Mesendoderm (in vitro differentiated cells): ENCODE measurements at regions not wholly inside any gene's neighbourhood (a gene's known extent, or its start where the extent isn't known, plus 50 kb on each side); places are given as distances from the start of the nearest gene placed in this dataset.

Experiments
- DNase-seq: peaks from one replicate; pipeline ENCODE4 v3.0.0; 2013
- H2AK5ac ChIP-seq: 2 replicates; pipeline ENCODE4 v1.6.1; 2013; ENCODE audit warnings: low read length, inconsistent platforms
- H2BK120ac ChIP-seq: 2 replicates; pipeline ENCODE4 v1.6.1; 2013; ENCODE audit warnings: low read depth, mild to moderate bottlenecking, low read length, moderate library complexity, mixed read lengths
- H2BK15ac ChIP-seq: replicated peaks from 2 replicates; pipeline ENCODE4 v1.6.1; 2013; ENCODE audit warnings: low read depth, mild to moderate bottlenecking, moderate library complexity
- H2BK5ac ChIP-seq: 2 replicates; pipeline ENCODE4 v1.6.1; 2013; ENCODE audit warnings: low read length, inconsistent platforms
- H3K18ac ChIP-seq: 2 replicates; pipeline ENCODE4 v1.6.1; 2013; ENCODE audit warnings: mild to moderate bottlenecking, low read length, mixed read lengths
- H3K23ac ChIP-seq: one replicate; pipeline ENCODE4 v1.6.1; 2013; ENCODE audit warnings: low read length
- H3K27ac ChIP-seq: 2 replicates; pipeline ENCODE4 v1.5.1; 2013; ENCODE audit warnings: low read depth, mild to moderate bottlenecking, inconsistent platforms, low read length, moderate library complexity
- H3K27me3 ChIP-seq: 2 replicates; pipeline ENCODE4 v1.6.1; 2013; ENCODE audit warnings: low read length, control low read depth, mild to moderate bottlenecking, inconsistent platforms; ENCODE audit not compliant: insufficient read depth, poor library complexity
- H3K36me3 ChIP-seq: 2 replicates; pipeline ENCODE4 v1.6.1; 2013; ENCODE audit warnings: low read length, inconsistent platforms; ENCODE audit not compliant: control insufficient read depth, insufficient read depth
- H3K4ac ChIP-seq: one replicate; pipeline ENCODE4 v1.6.1; 2013; ENCODE audit warnings: low read depth, mild to moderate bottlenecking, low read length, moderate library complexity
- H3K4me1 ChIP-seq: 2 replicates; pipeline ENCODE4 v1.6.1; 2013; ENCODE audit warnings: low read depth, low read length, inconsistent platforms; ENCODE audit not compliant: control insufficient read depth
- H3K4me2 ChIP-seq: 2 replicates; pipeline ENCODE4 v1.6.1; 2013; ENCODE audit warnings: low read length
- H3K4me3 ChIP-seq: 2 replicates; pipeline ENCODE4 v1.5.1; 2013; ENCODE audit warnings: mild to moderate bottlenecking, low read length
- H3K56ac ChIP-seq: one replicate; pipeline ENCODE4 v1.6.1; 2013; ENCODE audit warnings: low read length
- H3K79me1 ChIP-seq: 2 replicates; pipeline ENCODE4 v1.6.1; 2013; ENCODE audit warnings: low read length, inconsistent platforms
- H3K79me2 ChIP-seq: 2 replicates; pipeline ENCODE4 v1.6.1; 2013; ENCODE audit warnings: mild to moderate bottlenecking, low read length; ENCODE audit not compliant: control insufficient read depth, insufficient read depth
- H3K9ac ChIP-seq: 2 replicates; pipeline ENCODE4 v1.6.1; 2013; ENCODE audit warnings: low read length, inconsistent platforms
- H4K5ac ChIP-seq: one replicate; pipeline ENCODE4 v1.6.1; 2013; ENCODE audit warnings: low read length
- H4K8ac ChIP-seq: one replicate; pipeline ENCODE4 v1.6.1; 2013; ENCODE audit warnings: low read depth, mild to moderate bottlenecking, control low read depth, low read length, moderate library complexity
- WGBS: extraction: QIAGEN DNeasy Blood & Tissue Kit; methylation state at CpG from one replicate; pipeline ENCODE4 v1.1.7; 2013; ENCODE audit warnings: low lambda C conversion rate, missing lambda C conversion rate; ENCODE audit not compliant: insufficient coverage; ENCODE audit errors: extremely low coverage; 5-methylcytosine and 5-hydroxymethylcytosine counted together

- no peak overlapping the region for H2AK5ac ChIP-seq
- no peaks in the 10 kb centered on the region for H3K79me1 ChIP-seq
- no peak overlapping the region for H3K23ac ChIP-seq
- no peak overlapping the region for H3K27ac ChIP-seq
- peaks cover 2% of the 10 kb centered on the region for H3K4me1 ChIP-seq
- no peak overlapping the region for H2BK120ac ChIP-seq
- H2BK15ac ChIP-seq: no peak overlapping the region
- no peaks in the 10 kb centered on the region for H3K79me2 ChIP-seq
- H3K27me3 ChIP-seq: no peaks in the 10 kb centered on the region
- no CpG with 5 or more reads among the region's 20 CpGs for WGBS
- no peaks in the 10 kb centered on the region for H3K36me3 ChIP-seq
- H3K4me2 ChIP-seq: peak overlapping the region; percentile 9
- H4K5ac ChIP-seq: no peak overlapping the region
- peak; percentile 82 for DNase-seq
- peak overlapping the region; percentile 40 for H3K4ac ChIP-seq
- no peak overlapping the region for H4K8ac ChIP-seq
- no peak overlapping the region for H2BK5ac ChIP-seq
- no peak overlapping the region for H3K9ac ChIP-seq
- no peak overlapping the region for H3K56ac ChIP-seq
- no peak overlapping the region for H3K18ac ChIP-seq
- H3K4me3 ChIP-seq: no peak overlapping the region
Observed at GRCh38 chr18:73891572-73892421, 255.8 kb downstream of the FBXO15 start.

DNA sequence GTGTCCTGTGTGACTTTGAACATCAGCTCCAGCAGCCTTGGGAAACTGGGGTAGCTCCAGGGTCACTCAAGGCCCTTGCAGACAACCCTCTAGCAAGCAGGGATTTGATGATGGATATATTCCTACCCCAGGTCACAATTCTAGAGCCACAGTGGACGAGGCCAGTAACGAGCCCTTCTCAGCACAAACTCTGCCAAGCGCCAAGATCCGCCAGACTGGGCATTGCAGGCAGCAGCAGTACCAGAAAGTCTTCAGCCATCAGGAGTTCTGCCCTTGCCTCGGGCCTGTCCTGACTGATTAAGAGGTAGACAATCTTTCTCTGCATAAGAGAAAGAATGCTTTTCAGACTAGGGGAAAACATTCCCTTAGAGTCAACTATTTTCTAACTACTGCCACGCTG lies 259.1 kb downstream of the FBXO15 start:
- H3K9ac ChIP-seq: no peak overlapping the region
- H3K18ac ChIP-seq: no peak overlapping the region
- H3K4me1 ChIP-seq: no peaks in the 10 kb centered on the region
- H2BK15ac ChIP-seq: no peak overlapping the region
- H2BK120ac ChIP-seq: no peak overlapping the region
- H4K8ac ChIP-seq: no peak overlapping the region
- no peaks in the 10 kb centered on the region for H3K79me1 ChIP-seq
- H3K4ac ChIP-seq: no peak overlapping the region
- no peak overlapping the region for H3K56ac ChIP-seq
- H4K5ac ChIP-seq: no peak overlapping the region
- H3K23ac ChIP-seq: no peak overlapping the region
- no peaks in the 10 kb centered on the region for H3K79me2 ChIP-seq
- no peak overlapping the region for H2AK5ac ChIP-seq
- no peak overlapping the region for H3K4me3 ChIP-seq
- H3K36me3 ChIP-seq: no peaks in the 10 kb centered on the region
- WGBS: no CpG with 5 or more reads among the region's 6 CpGs
- no peak overlapping the region for H3K4me2 ChIP-seq
- DNase-seq: no peak
- no peaks in the 10 kb centered on the region for H3K27me3 ChIP-seq
- H2BK5ac ChIP-seq: no peak overlapping the region
- H3K27ac ChIP-seq: no peak overlapping the region

- no peaks in the 10 kb centered on the region for H3K36me3 ChIP-seq
- no peak overlapping the region for H2BK15ac ChIP-seq
- DNase-seq: no peak
- H2BK120ac ChIP-seq: no peak overlapping the region
- H2AK5ac ChIP-seq: no peak overlapping the region
- no CpG with 5 or more reads among the region's 3 CpGs for WGBS
- no peak overlapping the region for H3K18ac ChIP-seq
- H3K23ac ChIP-seq: no peak overlapping the region
- no peak overlapping the region for H3K4me2 ChIP-seq
- H3K9ac ChIP-seq: no peak overlapping the region
- no peak overlapping the region for H2BK5ac ChIP-seq
- no peak overlapping the region for H3K27ac ChIP-seq
- no peak overlapping the region for H4K5ac ChIP-seq
- no peak overlapping the region for H3K4ac ChIP-seq
- no peaks in the 10 kb centered on the region for H3K4me1 ChIP-seq
- H3K56ac ChIP-seq: no peak overlapping the region
- no peaks in the 10 kb centered on the region for H3K79me1 ChIP-seq
- no peak overlapping the region for H4K8ac ChIP-seq
- no peaks in the 10 kb centered on the region for H3K27me3 ChIP-seq
- H3K79me2 ChIP-seq: no peaks in the 10 kb centered on the region
- no peak overlapping the region for H3K4me3 ChIP-seq
Observed at GRCh38 chr18:73887801-73888200, 259.8 kb downstream of the FBXO15 start.

DNA sequence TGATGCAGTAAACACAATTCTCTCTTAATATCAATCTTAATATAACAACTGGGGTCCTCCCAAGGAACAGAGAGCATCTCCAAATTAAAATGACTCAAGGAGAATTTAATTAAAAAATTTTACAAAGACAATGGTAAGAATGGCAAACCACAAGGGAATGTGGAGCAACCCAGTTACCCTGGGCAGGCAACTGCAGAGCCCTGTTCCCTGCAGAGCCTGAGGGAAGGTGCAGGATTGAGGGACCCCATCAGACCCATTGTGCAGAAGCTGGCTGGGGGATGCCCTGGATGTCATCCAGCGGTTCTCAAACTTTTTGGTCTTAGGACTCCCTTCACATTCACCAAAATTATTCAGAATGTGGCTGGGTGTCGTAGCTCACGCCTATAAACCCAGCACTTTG lies 262.8 kb downstream of the FBXO15 start:
- H3K4me3 ChIP-seq: no peak overlapping the region
- no peaks in the 10 kb centered on the region for H3K79me1 ChIP-seq
- no peaks in the 10 kb centered on the region for H3K79me2 ChIP-seq
- H3K27ac ChIP-seq: no peak overlapping the region
- H3K4me2 ChIP-seq: no peak overlapping the region
- H2BK5ac ChIP-seq: no peak overlapping the region
- H3K18ac ChIP-seq: no peak overlapping the region
- no peak overlapping the region for H4K8ac ChIP-seq
- H2BK15ac ChIP-seq: no peak overlapping the region
- H3K36me3 ChIP-seq: no peaks in the 10 kb centered on the region
- no peak for DNase-seq
- H2AK5ac ChIP-seq: no peak overlapping the region
- no peak overlapping the region for H4K5ac ChIP-seq
- H3K27me3 ChIP-seq: no peaks in the 10 kb centered on the region
- H2BK120ac ChIP-seq: no peak overlapping the region
- no peak overlapping the region for H3K9ac ChIP-seq
- no CpG with 5 or more reads among the region's 3 CpGs for WGBS
- no peak overlapping the region for H3K56ac ChIP-seq
- no peak overlapping the region for H3K23ac ChIP-seq
- H3K4ac ChIP-seq: no peak overlapping the region
- no peaks in the 10 kb centered on the region for H3K4me1 ChIP-seq

DNA sequence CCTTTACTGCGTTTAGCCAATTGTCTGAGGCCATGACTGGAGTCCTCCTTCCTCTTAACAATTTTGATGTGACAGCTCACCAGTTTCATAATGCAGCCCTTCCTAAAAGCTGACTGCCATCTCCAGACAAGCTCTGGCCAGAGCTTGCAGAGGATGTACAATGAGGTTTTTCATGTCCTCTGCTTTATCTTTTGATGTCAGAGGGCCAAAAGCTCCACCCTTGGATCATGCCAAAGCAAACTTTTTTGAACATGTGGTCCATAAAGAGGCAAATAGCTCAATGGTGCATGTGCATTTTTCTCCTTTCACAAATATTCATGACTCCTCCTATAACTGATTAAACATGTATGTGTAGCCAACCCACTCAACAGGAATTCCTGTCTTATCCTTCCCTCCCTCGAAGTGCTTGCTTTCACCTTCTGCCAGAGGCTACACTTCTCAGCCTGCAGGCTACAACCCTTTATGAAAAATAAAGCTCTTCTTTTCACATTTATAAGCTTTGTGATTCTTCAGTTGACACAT lies 266.2 kb downstream of the FBXO15 start:
- no peak overlapping the region for H3K18ac ChIP-seq
- no peaks in the 10 kb centered on the region for H3K79me1 ChIP-seq
- no peak overlapping the region for H2BK120ac ChIP-seq
- H3K36me3 ChIP-seq: no peaks in the 10 kb centered on the region
- H3K27me3 ChIP-seq: no peaks in the 10 kb centered on the region
- H3K4me2 ChIP-seq: no peak overlapping the region
- H4K5ac ChIP-seq: no peak overlapping the region
- H3K9ac ChIP-seq: no peak overlapping the region
- no peak for DNase-seq
- no peak overlapping the region for H4K8ac ChIP-seq
- no peaks in the 10 kb centered on the region for H3K4me1 ChIP-seq
- WGBS: no CpG with 5 or more reads among the region's 2 CpGs
- H3K27ac ChIP-seq: no peak overlapping the region
- H2BK5ac ChIP-seq: no peak overlapping the region
- no peak overlapping the region for H2BK15ac ChIP-seq
- H2AK5ac ChIP-seq: no peak overlapping the region
- H3K56ac ChIP-seq: no peak overlapping the region
- H3K4me3 ChIP-seq: no peak overlapping the region
- no peak overlapping the region for H3K4ac ChIP-seq
- H3K79me2 ChIP-seq: no peaks in the 10 kb centered on the region
- no peak overlapping the region for H3K23ac ChIP-seq
